Mesenchymal stem cell (in vitro differentiated cells and primary cell): ENCODE measurements at regions not wholly inside any gene's neighbourhood (a gene's known extent, or its start where the extent isn't known, plus 50 kb on each side); places are given as distances from the start of the nearest gene placed in this dataset.
"Not testable (repeated sequence)": the region's sequence is repeated elsewhere in the genome, so short reads cannot be mapped to it uniquely, and the experiment has no call there.

Experiments used
- DNase-seq: peaks from one replicate; pipeline ENCODE4 v3.0.0-alpha.2; 2013
- H2AFZ ChIP-seq: one replicate; pipeline ENCODE4 v1.6.1; 2013; ENCODE audit warnings: low read depth, mild to moderate bottlenecking, control low read depth, inconsistent platforms, low read length, moderate library complexity
- H2AK5ac ChIP-seq: 2 replicates; pipeline ENCODE4 v1.6.1; 2013; ENCODE audit warnings: low read length, moderate library complexity, mild to moderate bottlenecking, inconsistent platforms; ENCODE audit not compliant: severe bottlenecking
- H2BK120ac ChIP-seq: one replicate; pipeline ENCODE4 v1.6.1; 2013; ENCODE audit warnings: low read depth, mild to moderate bottlenecking, inconsistent platforms, low read length, moderate library complexity
- H2BK12ac ChIP-seq, 2 experiments: one replicate each; pipeline ENCODE4 v1.6.1; 2013; ENCODE audit warnings: inconsistent platforms in 2 of 2, low read length in 2 of 2, mild to moderate bottlenecking in 2 of 2, moderate library complexity in 2 of 2, control low read depth in 1 of 2
- H2BK15ac ChIP-seq: one replicate; pipeline ENCODE4 v1.6.1; 2013; ENCODE audit warnings: mild to moderate bottlenecking, low read depth, inconsistent platforms; ENCODE audit not compliant: poor library complexity, severe bottlenecking
- H2BK5ac ChIP-seq: 2 replicates; pipeline ENCODE4 v1.6.1; 2013; ENCODE audit warnings: low read depth, mild to moderate bottlenecking, low read length, control low read depth, inconsistent platforms; ENCODE audit not compliant: poor library complexity, severe bottlenecking
- H3K14ac ChIP-seq, 2 experiments: one replicate each; pipeline ENCODE4 v1.6.1; 2013; ENCODE audit warnings: inconsistent platforms in 2 of 2, low read length in 2 of 2, control low read depth in 1 of 2, mild to moderate bottlenecking in 1 of 2, moderate library complexity in 1 of 2
- H3K18ac ChIP-seq, 2 experiments: one replicate each; pipeline ENCODE4 v1.6.1; 2013; ENCODE audit warnings: inconsistent platforms in 2 of 2, low read length in 2 of 2, control low read depth in 1 of 2, low read depth in 1 of 2, mild to moderate bottlenecking in 1 of 2
- H3K23ac ChIP-seq, 2 experiments: one replicate each; pipeline ENCODE4 v1.6.1; 2013; ENCODE audit warnings: inconsistent platforms in 2 of 2, low read length in 2 of 2, mild to moderate bottlenecking in 2 of 2, moderate library complexity in 2 of 2, control low read depth in 1 of 2
- H3K27ac ChIP-seq: 2 replicates; pipeline ENCODE4 v1.5.1; 2013; ENCODE audit warnings: mild to moderate bottlenecking, moderate library complexity, low read length, control low read depth, inconsistent platforms; ENCODE audit not compliant: poor library complexity, severe bottlenecking
- H3K27me3 ChIP-seq, 2 experiments: 2 replicates each; pipeline versions ENCODE4 v1.6.1 to v1.7.0; 2013; ENCODE audit warnings: low read length in 2 of 2, mild to moderate bottlenecking in 2 of 2, moderate library complexity in 2 of 2, control low read depth in 1 of 2, inconsistent platforms in 1 of 2; ENCODE audit not compliant: control insufficient read depth in 1 of 2, insufficient read depth in 1 of 2
- H3K36me3 ChIP-seq, 2 experiments: 2 replicates each; pipeline versions ENCODE4 v1.6.1 to v1.7.0; 2013; ENCODE audit warnings: low read length in 2 of 2, control low read depth in 1 of 2, inconsistent platforms in 1 of 2, low read depth in 1 of 2, mild to moderate bottlenecking in 1 of 2; ENCODE audit not compliant: insufficient read depth in 2 of 2, control insufficient read depth in 1 of 2
- H3K4ac ChIP-seq, 2 experiments: one replicate each; pipeline ENCODE4 v1.6.1; 2013; ENCODE audit warnings: inconsistent platforms in 2 of 2, low read length in 2 of 2, mild to moderate bottlenecking in 2 of 2, moderate library complexity in 2 of 2, control low read depth in 1 of 2, low read depth in 1 of 2
- H3K4me1 ChIP-seq: 2 replicates; pipeline ENCODE4 v1.6.1; 2013; ENCODE audit warnings: low read depth, low read length, control low read depth; ENCODE audit not compliant: control insufficient read depth, insufficient read depth
- H3K4me2 ChIP-seq: 2 replicates; pipeline ENCODE4 v1.6.1; 2013; ENCODE audit warnings: low read length, mild to moderate bottlenecking, inconsistent platforms; ENCODE audit not compliant: poor library complexity, severe bottlenecking
- H3K4me3 ChIP-seq, 2 experiments: 2 replicates each; pipeline versions ENCODE4 v1.5.1 to v1.7.0; 2013; ENCODE audit warnings: low read length in 2 of 2, mild to moderate bottlenecking in 2 of 2, control low read depth in 1 of 2, low read depth in 1 of 2; ENCODE audit not compliant: insufficient read depth in 1 of 2
- H3K79me1 ChIP-seq: replicated peaks from 2 replicates; pipeline ENCODE4 v1.6.1; 2013; ENCODE audit warnings: mild to moderate bottlenecking, control low read depth, low read length, inconsistent platforms; ENCODE audit not compliant: poor library complexity, severe bottlenecking
- H3K9ac ChIP-seq: 2 replicates; pipeline ENCODE4 v1.7.0; 2013; ENCODE audit warnings: mild to moderate bottlenecking, low read length, moderate library complexity
- H3K9me3 ChIP-seq: 2 replicates; pipeline ENCODE4 v1.7.0; 2013; ENCODE audit warnings: mild to moderate bottlenecking, low read length; ENCODE audit not compliant: control insufficient read depth
- H4K8ac ChIP-seq: one replicate; pipeline ENCODE4 v1.6.1; 2013; ENCODE audit warnings: inconsistent platforms, mild to moderate bottlenecking, low read length, moderate library complexity
- H4K91ac ChIP-seq: one replicate; pipeline ENCODE4 v1.6.1; 2013; ENCODE audit warnings: mild to moderate bottlenecking, low read length, inconsistent platforms
- WGBS: methylation state at CpG from one replicate; pipeline ENCODE4 v1.1.7; 2013; ENCODE audit warnings: mixed read lengths; 5-methylcytosine and 5-hydroxymethylcytosine counted together

- Histone ChIP-seq H2AK5ac (no peak overlapping the region), H3K9me3 (no peaks in the 10 kb centered on the region), H3K9ac (no peak overlapping the region), H2BK5ac (no peak overlapping the region), H4K91ac (no peak overlapping the region), H2BK120ac (no peak overlapping the region), H2AFZ (no peak overlapping the region), H2BK12ac (no peak overlapping the region), H3K14ac (no peak overlapping the region), H3K4me1 (no peaks in the 10 kb centered on the region), H4K8ac (no peak overlapping the region), H3K36me3 (no peaks in the 10 kb centered on the region), H3K4ac (no peak overlapping the region), H3K18ac (no peak overlapping the region), H3K4me2 (no peak overlapping the region), H3K27ac (no peak overlapping the region), H3K4me3 (no peak overlapping the region), H3K27me3 (no peaks in the 10 kb centered on the region), H3K23ac (no peak overlapping the region), H2BK15ac (no peak overlapping the region), H3K79me1 (no peaks in the 10 kb centered on the region)
- DNase-seq: no peak
- WGBS: 88% methylated on average over 1 of the region's 3 CpGs
Measured at GRCh38 chr1:238604357-238604756, 713.6 kb upstream of the ZP4 start.

- WGBS: 42% methylated on average over 2 of the region's 2 CpGs
- not testable (repeated sequence) for H2BK5ac ChIP-seq
Measured at GRCh38 chr1:238601604-238602003, 710.9 kb upstream of the ZP4 start.

GRCh38 chr1:238596703-238597102 is 706.0 kb upstream of the ZP4 start:
- Histone ChIP-seq H2BK15ac (no peak overlapping the region), H3K27me3 (no peaks in the 10 kb centered on the region), H4K91ac (no peak overlapping the region), H2BK12ac (no peak overlapping the region), H3K9me3 (no peaks in the 10 kb centered on the region), H3K23ac (no peak overlapping the region), H3K18ac (no peak overlapping the region), H3K9ac (no peak overlapping the region), H4K8ac (no peak overlapping the region), H3K4me1 (no peaks in the 10 kb centered on the region), H3K14ac (no peak overlapping the region), H3K36me3 (no peaks in the 10 kb centered on the region), H3K4ac (no peak overlapping the region), H2AFZ (no peak overlapping the region), H2BK120ac (no peak overlapping the region), H3K79me1 (no peaks in the 10 kb centered on the region), H3K27ac (no peak overlapping the region), H2AK5ac (no peak overlapping the region), H2BK5ac (no peak overlapping the region), H3K4me2 (no peak overlapping the region), H3K4me3 (no peak overlapping the region)
- WGBS: 93% methylated on average over 4 of the region's 4 CpGs
- DNase-seq: no peak

More at GRCh38 chr1:238601604-238602003, 710.9 kb upstream of the ZP4 start:
- not testable (repeated sequence) for H2BK15ac ChIP-seq, H3K18ac ChIP-seq, H4K91ac ChIP-seq, DNase-seq, H3K27me3 ChIP-seq, H3K23ac ChIP-seq, H3K4ac ChIP-seq, H2BK12ac ChIP-seq, H3K79me1 ChIP-seq, H3K4me3 ChIP-seq, H2BK120ac ChIP-seq, H3K9me3 ChIP-seq, H3K27ac ChIP-seq, H4K8ac ChIP-seq, H3K4me1 ChIP-seq, H3K4me2 ChIP-seq, H2AFZ ChIP-seq, H3K9ac ChIP-seq, H3K14ac ChIP-seq, H2AK5ac ChIP-seq, H3K36me3 ChIP-seq

- Histone ChIP-seq H3K9me3 (no peaks in the 10 kb centered on the region), H3K4me1 (no peaks in the 10 kb centered on the region), H2AFZ (no peak overlapping the region), H3K18ac (no peak overlapping the region), H2BK15ac (no peak overlapping the region), H3K4me2 (no peak overlapping the region), H3K4me3 (no peak overlapping the region), H3K36me3 (no peaks in the 10 kb centered on the region), H3K9ac (no peak overlapping the region), H2BK12ac (no peak overlapping the region), H3K14ac (no peak overlapping the region), H3K4ac (no peak overlapping the region), H2AK5ac (no peak overlapping the region), H3K27me3 (no peaks in the 10 kb centered on the region), H4K91ac (no peak overlapping the region), H3K79me1 (no peaks in the 10 kb centered on the region), H2BK120ac (no peak overlapping the region), H3K23ac (no peak overlapping the region), H3K27ac (no peak overlapping the region), H4K8ac (no peak overlapping the region), H2BK5ac (no peak overlapping the region)
- DNase-seq: no peak
- WGBS: 81% methylated on average over 7 of the region's 7 CpGs
Measured at GRCh38 chr1:238592621-238593020, 701.9 kb upstream of the ZP4 start.
